ENCODE measurements at regions not wholly inside any gene's neighbourhood (a gene's known extent, or its start where the extent isn't known, plus 50 kb on each side); places are given as distances from the start of the nearest gene placed in this dataset.

- DNase-seq: no peak
Measured at GRCh38 chr11:43545610-43546009, 134.9 kb upstream of the HSD17B12 start.

GRCh38 chr11:43546561-43547429 lies 133.7 kb upstream of the HSD17B12 start:
- DNase-seq: no peak

DNA sequence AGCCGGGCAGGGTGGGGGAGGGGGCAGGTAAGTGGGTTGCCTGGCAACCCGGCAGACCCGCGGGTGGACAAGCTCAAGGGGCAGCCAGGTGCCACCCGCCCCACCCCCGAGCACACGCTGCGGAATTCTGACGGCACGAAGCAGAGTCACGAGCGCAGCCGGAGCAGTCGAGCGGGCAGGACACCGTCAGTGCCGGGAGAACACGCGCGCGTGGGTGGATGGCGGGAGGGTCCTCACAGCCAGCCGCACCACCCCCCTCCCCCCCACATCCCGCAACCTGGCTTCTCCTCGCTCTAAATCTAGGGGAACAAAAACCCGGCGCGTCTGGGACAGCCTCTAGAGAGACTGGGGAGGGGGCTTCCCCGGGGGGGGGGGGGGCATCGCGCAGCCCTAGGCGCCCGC lies 133.1 kb upstream of the HSD17B12 start:
- no peak for DNase-seq

- DNase-seq: no peak
Measured at GRCh38 chr11:43547889-43548381, 132.6 kb upstream of the HSD17B12 start.

GRCh38 chr11:43548916-43549315 lies 131.6 kb upstream of the HSD17B12 start:
- DNase-seq: peak; percentile 63

DNA sequence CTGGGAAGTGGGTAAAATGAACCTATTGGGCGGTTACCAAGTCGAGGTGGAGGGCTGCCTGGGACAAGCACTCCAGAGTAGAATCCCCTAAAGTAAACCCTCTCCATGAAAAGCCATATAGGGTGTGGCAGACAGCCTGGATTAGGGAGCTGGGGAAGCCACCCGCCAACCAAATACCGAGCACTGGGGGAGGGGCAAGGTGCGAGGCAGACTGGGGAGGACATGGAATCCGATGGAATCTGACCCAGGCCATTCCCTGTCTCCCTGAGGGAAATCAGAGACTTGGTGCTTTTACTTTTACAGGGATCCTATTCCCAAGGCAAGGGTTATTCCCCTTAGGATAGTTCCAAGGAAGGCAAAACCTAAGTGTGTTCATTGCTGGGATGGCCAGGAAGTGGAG lies 130.9 kb upstream of the HSD17B12 start:
- no peak for DNase-seq

DNA sequence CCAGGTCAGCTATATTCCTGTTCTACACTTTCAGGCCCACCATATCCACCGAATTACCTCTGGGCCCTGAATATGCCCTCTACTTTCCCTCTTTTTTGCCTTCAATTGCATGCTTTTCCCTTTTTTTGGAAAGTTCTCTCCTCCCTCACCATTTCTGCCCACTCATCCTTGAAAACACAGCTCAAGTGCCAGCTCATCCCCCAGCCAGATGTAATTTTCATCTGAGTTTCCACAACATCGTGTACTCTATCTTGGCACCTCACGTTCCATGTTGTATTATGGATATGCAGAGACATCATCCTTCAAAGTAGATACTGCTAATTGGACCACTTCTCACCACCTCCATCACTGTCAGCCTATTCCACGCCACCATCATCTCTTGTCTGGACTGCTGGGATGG lies 129.8 kb upstream of the HSD17B12 start:
- DNase-seq: no peak

- no peak for DNase-seq
Measured at GRCh38 chr11:43554148-43554473, 126.4 kb upstream of the HSD17B12 start.

DNA sequence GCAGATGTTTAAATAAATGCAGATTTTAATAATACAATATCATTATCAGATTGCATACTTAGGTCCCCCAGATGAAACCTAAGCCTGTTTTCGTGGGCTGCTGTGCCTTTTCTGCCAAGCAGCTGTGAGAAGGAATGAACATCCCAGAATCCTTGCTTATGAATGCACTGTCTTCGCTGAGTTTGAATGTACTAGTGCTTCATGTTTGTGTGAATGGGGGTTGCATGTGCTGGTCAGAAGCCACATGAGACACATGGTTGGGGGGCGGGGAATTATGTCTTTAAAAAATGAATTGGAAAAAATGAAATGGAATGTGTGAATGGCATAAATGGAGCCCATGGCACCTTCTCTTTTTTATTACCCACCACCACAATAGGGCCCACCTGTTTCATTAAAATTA lies 125.4 kb upstream of the HSD17B12 start:
- no peak for DNase-seq

- DNase-seq: no peak
Measured at GRCh38 chr11:43555816-43556611, 124.5 kb upstream of the HSD17B12 start.

- DNase-seq: no peak
Measured at GRCh38 chr11:43556612-43557375, 123.7 kb upstream of the HSD17B12 start.

DNA sequence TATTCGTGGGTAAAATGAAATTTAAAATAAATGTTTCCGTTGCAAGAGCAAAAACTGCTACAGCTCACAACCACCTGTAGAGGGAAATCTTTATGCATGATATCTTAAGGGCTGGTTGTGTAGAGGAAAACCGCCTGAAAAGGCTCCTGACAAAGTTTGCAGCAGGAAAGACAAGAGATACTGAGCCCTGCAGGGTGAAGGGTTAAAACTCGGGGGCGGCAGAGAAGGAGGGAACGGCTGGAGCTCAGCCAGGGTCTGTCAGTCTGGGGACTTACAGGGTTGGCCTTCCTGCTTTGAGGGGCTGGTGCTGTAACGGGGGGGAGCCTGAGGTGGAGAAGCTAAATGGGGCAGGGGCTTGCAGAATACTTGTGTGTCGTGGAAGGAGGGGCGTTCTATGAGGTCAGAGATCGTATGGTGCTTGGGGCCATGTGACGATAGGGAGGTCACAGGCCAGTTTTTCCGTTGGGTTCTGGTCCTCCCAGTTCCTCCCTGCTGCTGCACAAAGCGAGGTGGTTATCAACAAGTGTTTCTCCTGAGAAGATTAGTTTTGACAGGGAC lies 122.9 kb upstream of the HSD17B12 start:
- no peak for DNase-seq

- no peak for DNase-seq
Measured at GRCh38 chr11:43558146-43558545, 122.4 kb upstream of the HSD17B12 start.

DNA sequence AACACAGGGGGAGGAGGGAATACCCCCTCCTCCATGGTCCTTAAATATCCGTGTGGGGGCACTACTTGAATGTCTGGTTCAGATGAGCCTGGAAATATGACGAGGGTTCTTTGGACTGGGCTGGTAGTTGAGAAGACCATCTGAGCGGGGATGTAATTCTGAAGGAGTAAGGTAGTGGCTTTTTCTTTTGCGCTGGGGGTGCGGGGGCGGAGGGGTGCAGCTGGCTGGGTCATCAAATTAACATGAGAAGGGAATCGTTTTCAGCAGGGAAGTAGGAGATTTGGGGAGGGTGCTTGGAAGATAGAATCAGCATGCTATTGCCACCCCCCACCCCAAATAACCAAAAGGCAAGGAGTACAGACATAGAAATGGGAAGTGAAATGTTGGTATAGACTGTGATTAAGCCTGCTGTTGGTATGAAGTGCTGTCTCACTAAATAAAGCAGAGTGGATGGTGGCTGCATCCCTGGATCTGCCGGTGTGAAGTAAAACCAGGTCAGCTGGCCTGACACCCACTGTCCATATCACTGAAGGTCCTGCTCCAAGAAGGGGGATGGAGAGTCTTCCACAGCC lies 121.9 kb upstream of the HSD17B12 start:
- DNase-seq: no peak

DNA sequence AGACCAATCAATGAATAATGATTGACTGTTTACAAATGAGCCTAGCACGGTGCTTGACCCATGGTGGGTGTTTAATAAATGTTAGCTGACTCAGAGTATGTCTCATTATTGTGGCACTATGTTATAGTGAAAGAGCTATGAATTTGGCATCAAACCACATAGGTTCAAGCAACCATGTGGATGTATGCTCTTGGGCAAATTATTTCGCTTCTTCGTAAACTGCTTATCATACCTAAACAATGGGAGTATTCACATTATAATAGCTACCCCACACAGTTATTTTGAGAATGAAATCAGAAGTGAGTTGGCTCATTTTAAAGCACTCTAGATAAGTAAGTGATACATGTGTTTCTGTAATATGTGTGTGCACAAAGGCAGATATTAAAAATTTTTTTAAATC lies 118.7 kb upstream of the HSD17B12 start:
- DNase-seq: no peak

DNA sequence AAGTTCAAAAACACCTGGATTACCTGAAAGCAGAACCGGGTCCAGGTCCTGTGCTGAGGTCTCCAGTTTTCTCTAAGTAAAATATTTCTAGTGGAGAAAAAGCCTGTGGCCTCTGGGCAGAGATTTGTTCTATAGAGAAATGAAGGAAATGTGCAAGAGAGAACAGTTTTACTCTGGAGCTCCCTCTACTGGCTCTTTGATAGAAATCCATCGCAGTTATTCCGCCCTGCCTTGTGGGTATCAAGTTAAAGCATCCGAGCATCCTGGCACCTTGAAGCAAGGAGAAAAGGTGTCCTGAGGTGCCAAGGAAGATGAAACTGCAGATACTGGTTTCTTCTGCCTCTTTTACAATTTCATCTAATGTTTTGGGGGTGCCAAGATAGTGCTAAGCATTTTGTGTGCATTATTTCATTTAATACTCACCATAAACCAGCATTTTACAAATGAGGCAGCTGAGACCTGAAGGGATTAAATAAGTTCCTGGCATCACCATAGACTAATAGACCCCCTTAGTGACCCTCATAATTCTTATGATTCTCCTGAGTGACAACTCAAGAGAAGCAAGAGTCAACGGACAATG lies 113.1 kb upstream of the HSD17B12 start:
- DNase-seq: peak; percentile 23

GRCh38 chr11:43573233-43573632 lies 107.3 kb upstream of the HSD17B12 start:
- peak; percentile 23 for DNase-seq

GRCh38 chr11:43573873-43574272 lies 106.7 kb upstream of the HSD17B12 start:
- no peak for DNase-seq

DNA sequence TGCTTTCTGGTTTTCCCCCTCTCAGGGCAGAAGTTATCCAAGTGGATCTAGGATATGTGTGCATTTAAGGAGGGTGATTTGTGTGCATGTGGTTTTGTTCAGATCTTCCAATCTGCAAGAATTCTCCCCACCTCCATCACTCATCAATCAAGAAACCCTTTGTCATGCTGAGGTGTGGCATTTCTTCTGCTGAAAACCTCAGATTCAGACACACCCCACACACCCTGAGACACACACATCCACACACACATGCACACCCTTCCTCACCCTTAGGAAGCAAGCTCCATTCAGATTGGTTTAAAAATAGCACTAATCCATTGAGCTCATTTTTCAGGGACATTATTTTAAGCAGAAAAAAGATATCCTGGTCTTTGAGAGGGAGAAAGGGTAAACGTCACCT lies 106.1 kb upstream of the HSD17B12 start:
- DNase-seq: no peak

- DNase-seq: no peak
Measured at GRCh38 chr11:43574949-43575912, 105.3 kb upstream of the HSD17B12 start.

- no peak for DNase-seq
Measured at GRCh38 chr11:43575913-43576310, 104.6 kb upstream of the HSD17B12 start.

Measured in inflammatory macrophage treated with lipopolysaccharide for 4 hours (primary cell).